GM21423 (cell line): ENCODE measurements at regions not wholly inside any gene's neighbourhood (a gene's known extent, or its start where the extent isn't known, plus 50 kb on each side); places are given as distances from the start of the nearest gene placed in this dataset.
"Not testable (repeated sequence)": the region's sequence is repeated elsewhere in the genome, so short reads cannot be mapped to it uniquely, and the experiment has no call there.

ENCODE experiments used
- ATAC-seq: cut with Tn5 transposase; IDR thresholded peaks from one replicate; pipeline ENCODE4 v1.9.1; 2021; ENCODE audit warnings: mild to moderate bottlenecking, moderate library complexity; ENCODE audit not compliant: unreplicated experiment

- ATAC-seq, result no peak
These were observed 150.1 kb upstream of the PDE7B start for GRCh38 chr6:135701426-135701825.

GRCh38 chr6:135703007-135703406 lies 148.5 kb upstream of the PDE7B start:
- no peak for ATAC-seq

GRCh38 chr6:135703621-135704020 lies 147.9 kb upstream of the PDE7B start:
- ATAC-seq, result peak; percentile 86

GRCh38 chr6:135707426-135707825 lies 144.1 kb upstream of the PDE7B start:
- ATAC-seq, result no peak

DNA sequence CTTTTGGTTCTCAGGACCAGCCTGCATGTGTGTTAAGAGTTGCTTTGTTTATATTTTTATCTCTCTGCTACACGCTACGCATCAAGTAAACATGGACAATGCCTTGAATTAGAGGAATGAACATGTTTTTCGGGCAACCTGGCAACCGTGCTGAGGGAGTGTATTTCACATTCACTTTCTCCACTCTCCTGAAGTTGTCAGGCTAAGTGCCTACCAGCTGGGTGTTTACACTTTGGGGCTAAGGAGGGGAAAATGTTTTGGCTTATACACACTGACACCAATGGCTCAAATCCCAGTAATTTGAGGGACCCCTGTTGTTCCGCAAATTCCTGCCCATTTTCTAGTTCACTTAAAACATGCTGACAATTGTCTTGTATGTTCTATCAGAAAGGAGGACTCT lies 141.5 kb upstream of the PDE7B start:
- ATAC-seq, result no peak

- no peak for ATAC-seq
These were observed 129.3 kb upstream of the PDE7B start for GRCh38 chr6:135722190-135722589.

- peak; percentile 88 for ATAC-seq
These were observed 128.8 kb upstream of the PDE7B start for GRCh38 chr6:135722679-135723078.

DNA sequence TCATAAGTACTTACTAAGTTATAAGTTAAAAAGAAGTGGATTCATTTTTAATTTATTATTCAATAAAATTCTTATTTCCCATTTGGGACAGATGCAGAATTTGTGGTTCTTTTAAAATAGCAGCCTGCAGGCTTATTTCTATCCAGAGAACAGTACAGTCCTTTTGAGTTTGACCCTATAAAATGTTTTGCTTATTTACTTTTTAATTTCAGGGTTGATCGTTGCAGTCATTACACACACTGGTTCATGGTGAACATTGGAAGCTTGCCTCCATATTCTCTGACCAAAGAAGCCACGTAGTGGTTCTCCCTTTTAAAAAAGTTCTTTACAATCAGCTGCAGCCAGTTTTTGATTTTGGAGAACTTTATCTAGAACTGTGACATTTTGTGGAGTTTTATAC lies 122.9 kb upstream of the PDE7B start:
- no peak for ATAC-seq

DNA sequence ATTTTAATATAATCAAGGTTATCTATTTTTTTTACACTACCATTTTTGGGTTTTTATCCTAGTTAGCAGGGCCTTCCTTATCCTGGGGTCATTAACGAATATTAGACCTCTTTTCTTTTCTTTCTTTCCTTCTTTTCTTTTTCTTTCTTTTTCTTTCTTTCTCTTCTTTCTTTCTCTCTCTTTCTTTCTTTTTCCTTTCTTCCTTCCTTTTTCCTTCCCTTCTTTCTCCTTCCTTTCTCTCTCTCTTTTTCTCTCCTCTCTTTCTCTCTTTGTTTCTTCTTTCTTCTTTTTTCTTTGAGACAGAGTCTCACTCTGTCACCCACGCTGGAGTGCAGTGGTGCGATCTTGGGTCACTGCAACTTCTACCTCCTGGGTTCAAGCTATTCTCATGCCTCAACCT lies 120.4 kb upstream of the PDE7B start:
- ATAC-seq, result no peak

- not testable (repeated sequence) for ATAC-seq
These were observed 115.2 kb upstream of the PDE7B start for GRCh38 chr6:135736351-135736750.

DNA sequence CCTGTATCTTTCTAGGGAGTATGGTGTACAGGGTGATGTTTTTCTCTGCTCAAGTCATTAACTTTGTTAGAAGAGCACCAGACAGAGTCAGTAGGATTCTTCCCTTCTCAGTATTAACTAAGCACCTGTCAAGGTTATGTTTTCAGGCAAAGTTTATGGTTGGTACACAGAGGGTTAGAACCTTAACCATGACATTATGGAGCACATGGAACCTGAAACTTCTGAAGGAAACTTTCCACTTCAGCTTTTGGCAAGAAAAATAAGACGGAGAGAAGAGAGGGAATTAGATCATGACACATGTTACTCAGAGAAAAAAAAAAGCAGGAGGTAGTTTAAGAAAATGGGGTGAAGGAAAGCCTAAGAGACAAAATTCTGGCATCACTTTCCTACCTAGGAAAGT lies 112.9 kb upstream of the PDE7B start:
- ATAC-seq, result no peak

DNA sequence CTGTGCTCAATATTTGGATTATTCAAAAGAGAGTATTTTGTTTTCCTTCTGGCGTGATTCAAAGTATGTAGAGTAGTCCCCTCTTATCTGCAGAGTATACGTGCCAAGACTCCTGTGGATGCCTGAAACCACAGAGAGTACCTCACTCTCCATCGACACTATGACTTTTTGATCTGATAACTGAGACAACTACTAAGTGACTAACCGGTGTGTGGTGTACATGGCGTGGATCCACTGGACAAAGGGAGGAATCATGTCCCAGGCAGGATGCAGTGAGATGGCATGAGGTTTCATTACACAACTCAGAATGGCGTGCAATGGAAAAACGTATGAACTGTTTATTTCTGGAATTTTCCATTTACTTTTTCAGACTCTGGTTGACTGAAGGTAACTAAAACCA lies 112.2 kb upstream of the PDE7B start:
- no peak for ATAC-seq

GRCh38 chr6:135740580-135740979 lies 110.9 kb upstream of the PDE7B start:
- no peak for ATAC-seq

DNA sequence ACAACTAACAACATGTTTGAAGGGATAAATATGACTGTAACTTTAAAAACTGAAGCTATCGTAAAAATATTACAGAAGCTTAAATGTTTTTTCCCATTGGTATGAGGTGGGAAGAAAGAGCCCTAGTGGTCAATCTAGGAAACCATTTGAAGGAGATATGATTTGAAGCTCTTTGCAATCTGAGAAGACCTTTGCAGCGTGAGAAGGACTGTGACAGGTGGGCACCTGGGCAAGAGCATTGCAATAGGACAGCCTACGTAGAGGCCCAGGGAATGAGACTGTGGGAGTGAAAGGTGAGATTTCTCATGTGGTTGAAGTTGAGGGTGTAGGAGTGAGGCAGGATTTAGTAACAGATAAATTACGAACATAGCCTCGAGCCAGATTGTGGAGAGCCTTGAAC lies 108.0 kb upstream of the PDE7B start:
- no peak for ATAC-seq

GRCh38 chr6:135748189-135748588 lies 103.3 kb upstream of the PDE7B start:
- no peak for ATAC-seq

GRCh38 chr6:135750081-135750480 lies 101.4 kb upstream of the PDE7B start:
- ATAC-seq, result no peak

DNA sequence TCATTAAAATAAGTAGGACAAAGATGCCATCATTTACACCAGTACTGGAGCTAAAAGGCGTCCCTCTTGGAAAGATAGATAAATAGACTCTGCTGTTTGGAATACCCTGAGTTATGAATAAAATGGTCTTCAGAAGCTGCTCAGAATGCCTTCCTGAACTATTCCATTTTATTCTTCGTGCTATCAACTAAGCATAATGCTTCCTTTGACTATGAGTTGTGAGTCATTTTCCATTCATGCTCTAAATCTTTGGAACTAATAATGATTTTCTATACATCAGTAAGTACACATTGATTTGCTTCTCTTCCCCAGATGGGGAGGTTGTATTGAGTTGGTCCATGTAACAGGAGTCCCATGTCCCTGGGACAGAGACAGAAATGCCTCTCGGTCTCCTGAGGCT lies 98.3 kb upstream of the PDE7B start:
- ATAC-seq, result no peak

DNA sequence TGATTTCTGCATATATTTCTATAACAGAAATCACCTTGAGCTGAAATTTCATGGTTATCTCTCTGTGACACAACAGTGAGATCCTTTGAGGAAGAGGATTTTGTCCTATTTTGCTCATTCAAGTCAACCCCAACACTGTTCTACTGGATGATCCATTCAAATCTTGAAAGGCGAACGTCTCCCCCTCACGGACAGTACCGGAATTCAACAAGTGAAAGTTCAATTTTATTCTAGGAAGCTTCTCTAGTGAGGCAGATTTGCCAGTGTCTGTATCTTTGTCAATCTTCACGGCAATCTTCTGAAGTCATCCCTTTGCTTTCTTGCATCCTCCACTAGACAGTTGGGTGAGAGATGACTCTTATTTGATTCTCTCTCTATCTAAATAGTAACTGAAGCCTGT lies 91.7 kb upstream of the PDE7B start:
- no peak for ATAC-seq

GRCh38 chr6:135774006-135774405 lies 77.5 kb upstream of the PDE7B start:
- ATAC-seq, result no peak

GRCh38 chr6:135779213-135779612 lies 72.3 kb upstream of the PDE7B start:
- no peak for ATAC-seq

GRCh38 chr6:135780326-135780725 lies 71.2 kb upstream of the PDE7B start:
- ATAC-seq, result no peak

GRCh38 chr6:135782546-135782945 lies 69.0 kb upstream of the PDE7B start:
- no peak for ATAC-seq

- no peak for ATAC-seq
These were observed 67.0 kb upstream of the PDE7B start for GRCh38 chr6:135784507-135784906.
